H1 (cell line): ENCODE measurements at regions not wholly inside any gene's neighbourhood (a gene's known extent, or its start where the extent isn't known, plus 50 kb on each side); places are given as distances from the start of the nearest gene placed in this dataset.

Source experiments
- CTCF ChIA-PET: fragments of 300-600 bp; sonication (Branson Sonifier 250); formaldehyde crosslinking; loops from one replicate; lab custom pipeline; 2021; ENCODE audit not compliant: partially characterized antibody; lab: Charles Lee
- POLR2A ChIA-PET: fragments of 300-600 bp; sonication (Branson Sonifier 250); formaldehyde crosslinking; loops from one replicate; lab custom pipeline; 2021; ENCODE audit warnings: inconsistent platforms; ENCODE audit not compliant: partially characterized antibody; lab: Charles Lee
- DNase-seq, 2 experiments: peaks; one replicate each; pipeline versions ENCODE4 v3.0.0 to v3.0.0-alpha.2; 2010 to 2022; ENCODE audit warnings: low spot score in 2 of 2, low read depth in 1 of 2, mixed read lengths in 1 of 2
- FAIRE-seq: peaks from 2 replicates; lab custom pipeline; 2011; peaks lifted over from hg19 to GRCh38; lab: Jason Lieb, UNC
- H2AFZ ChIP-seq: 2 replicates; pipeline ENCODE4 v1.8.1; 2012; ENCODE audit warnings: low read length, inconsistent platforms
- H2AK5ac ChIP-seq: 2 replicates; pipeline ENCODE4 v1.6.1; 2013; ENCODE audit warnings: low read depth, low read length
- H2BK120ac ChIP-seq: replicated peaks from 2 replicates; pipeline ENCODE3; 2013; ENCODE audit warnings: low read depth, low read length, inconsistent platforms
- H2BK12ac ChIP-seq: 2 replicates; pipeline ENCODE4 v1.6.1; 2013; ENCODE audit warnings: low read depth, low read length
- H2BK15ac ChIP-seq: 2 replicates; pipeline ENCODE4 v1.6.1; 2013; ENCODE audit warnings: low read length
- H2BK20ac ChIP-seq: 2 replicates; pipeline ENCODE4 v1.6.1; 2013; ENCODE audit warnings: low read length
- H2BK5ac ChIP-seq: 2 replicates; pipeline ENCODE4 v1.6.1; 2013; ENCODE audit warnings: low read depth, low read length
- H3K14ac ChIP-seq: 2 replicates; pipeline ENCODE4 v1.6.1; 2013; ENCODE audit warnings: inconsistent platforms; ENCODE audit not compliant: insufficient read length
- H3K18ac ChIP-seq: 2 replicates; pipeline ENCODE4 v1.6.1; 2013; ENCODE audit warnings: low read length; ENCODE audit errors: extremely low read depth
- H3K23ac ChIP-seq: 2 replicates; pipeline ENCODE4 v1.6.1; 2013; ENCODE audit warnings: inconsistent platforms; ENCODE audit not compliant: insufficient read length
- H3K23me2 ChIP-seq: 2 replicates; pipeline ENCODE4 v1.6.1; 2013; ENCODE audit warnings: low read depth, low read length
- H3K27ac ChIP-seq: 2 replicates; pipeline ENCODE4 v1.6.1; 2011; ENCODE audit warnings: low read depth, low read length, inconsistent platforms
- H3K27me3 ChIP-seq, 4 experiments: replicated peaks in 1 of 4; 1 replicate in 1 of 4; 2 replicates in 3 of 4; pipeline versions ENCODE4 v1.6.1 to v1.8.1; 2011 to 2013; ENCODE audit warnings: low read length in 3 of 4, mild to moderate bottlenecking in 3 of 4, inconsistent platforms in 2 of 4, mixed read lengths in 2 of 4, moderate library complexity in 1 of 4; ENCODE audit not compliant: control insufficient read depth in 3 of 4, insufficient read depth in 3 of 4; ENCODE audit errors: extremely low read depth in 1 of 4
- H3K36me3 ChIP-seq, 4 experiments: 2 replicates each; pipeline versions ENCODE4 v1.6.1 to v1.8.1; 2011 to 2013; ENCODE audit warnings: mild to moderate bottlenecking in 4 of 4, low read length in 3 of 4, moderate library complexity in 2 of 4, control low read depth in 1 of 4, inconsistent platforms in 1 of 4; ENCODE audit not compliant: insufficient read depth in 4 of 4, control insufficient read depth in 2 of 4
- H3K4ac ChIP-seq: replicated peaks from 2 replicates; pipeline ENCODE3; 2013; ENCODE audit warnings: low read length, low read depth, mixed read lengths, inconsistent platforms; ENCODE audit not compliant: insufficient read length
- H3K4me1 ChIP-seq, 4 experiments: replicated peaks in 1 of 4; 1 replicate in 1 of 4; 2 replicates in 3 of 4; pipeline versions ENCODE4 v1.6.1 to v1.8.1; 2011 to 2013; ENCODE audit warnings: low read length in 3 of 4, inconsistent platforms in 2 of 4, mixed read lengths in 1 of 4; ENCODE audit not compliant: insufficient read depth in 4 of 4, control insufficient read depth in 3 of 4
- H3K4me2 ChIP-seq, 2 experiments: 2 replicates each; pipeline versions ENCODE4 v1.6.1 to v1.8.1; 2011 to 2013; ENCODE audit warnings: low read depth in 2 of 2, low read length in 2 of 2, control low read depth in 1 of 2, inconsistent platforms in 1 of 2, mild to moderate bottlenecking in 1 of 2; ENCODE audit not compliant: insufficient read depth in 1 of 2
- H3K4me3 ChIP-seq, 4 experiments: fragments of 200-600, 300-600 bp in 1 of 4; sonication (generic), shearing (Covaris generic), sonication (Bioruptor Twin) in 1 of 4; 2 replicates each; pipeline versions ENCODE4 v1.5.1 to v1.8.1; 2011 to 2016; ENCODE audit warnings: low read length in 4 of 4, low read depth in 3 of 4, control low read depth in 2 of 4, inconsistent platforms in 2 of 4, mild to moderate bottlenecking in 2 of 4, mixed read lengths in 1 of 4, moderate library complexity in 1 of 4; ENCODE audit not compliant: insufficient read depth in 2 of 4; ENCODE audit errors: extremely low read depth in 1 of 4
- H3K56ac ChIP-seq: replicated peaks from 2 replicates; pipeline ENCODE3; 2013; ENCODE audit warnings: low read depth, mild to moderate bottlenecking, mixed read lengths, low read length, inconsistent platforms; ENCODE audit not compliant: insufficient read length
- H3K79me1 ChIP-seq: 2 replicates; pipeline ENCODE4 v1.6.1; 2013; ENCODE audit warnings: low read depth, low read length, control low read depth
- H3K79me2 ChIP-seq, 2 experiments: 2 replicates each; pipeline versions ENCODE4 v1.6.1 to v1.8.1; 2012 to 2013; ENCODE audit warnings: low read length in 2 of 2, mild to moderate bottlenecking in 2 of 2, inconsistent platforms in 1 of 2; ENCODE audit not compliant: insufficient read depth in 2 of 2, control insufficient read depth in 1 of 2
- H3K9ac ChIP-seq, 4 experiments: replicated peaks in 1 of 4; 1 replicate in 1 of 4; 2 replicates in 3 of 4; pipeline versions ENCODE4 v1.6.1 to v1.8.1; 2011 to 2013; ENCODE audit warnings: low read depth in 3 of 4, low read length in 3 of 4, control low read depth in 2 of 4, mild to moderate bottlenecking in 2 of 4, moderate library complexity in 2 of 4, inconsistent platforms in 1 of 4; ENCODE audit errors: extremely low read depth in 1 of 4
- H3K9me3 ChIP-seq, 2 experiments: 2 replicates each; pipeline versions ENCODE4 v1.6.1 to v1.8.1; 2012 to 2013; ENCODE audit warnings: mild to moderate bottlenecking in 2 of 2, moderate library complexity in 2 of 2, control low read depth in 1 of 2, inconsistent platforms in 1 of 2, low read depth in 1 of 2, low read length in 1 of 2, mixed read lengths in 1 of 2; ENCODE audit not compliant: insufficient read depth in 2 of 2
- H4K20me1 ChIP-seq, 2 experiments: replicated peaks in 1 of 2; 2 replicates each; pipeline versions ENCODE3 to v1.8.1; 2011 to 2013; ENCODE audit warnings: inconsistent platforms in 2 of 2, low read length in 2 of 2, mild to moderate bottlenecking in 1 of 2; ENCODE audit not compliant: insufficient read depth in 2 of 2, control insufficient read depth in 1 of 2
- H4K5ac ChIP-seq: 2 replicates; pipeline ENCODE4 v1.6.1; 2013; ENCODE audit warnings: low read length, low read depth, mixed read lengths, inconsistent platforms; ENCODE audit not compliant: insufficient read length
- H4K8ac ChIP-seq: 2 replicates; pipeline ENCODE4 v1.8.0; 2013; ENCODE audit warnings: mild to moderate bottlenecking, moderate library complexity, low read length, inconsistent platforms; ENCODE audit not compliant: insufficient read depth; ENCODE audit errors: extremely low read depth
- H4K91ac ChIP-seq: replicated peaks from 2 replicates; pipeline ENCODE3; 2013; ENCODE audit warnings: low read length, mixed read lengths, inconsistent platforms; ENCODE audit not compliant: insufficient read length
- CBX5 ChIP-seq: fragments of 300-800, 300-1000 bp; sonication (generic); IDR thresholded peaks from 2 replicates; pipeline ENCODE4 v1.7.1; 2016; ENCODE audit warnings: antibody characterized with exemption, low read length, low read depth
- CTBP2 ChIP-seq: IDR thresholded peaks from 2 replicates; pipeline ENCODE4 v1.7.0; 2011; ENCODE audit warnings: borderline replicate concordance, mild to moderate bottlenecking, moderate library complexity, mixed read lengths, low read length; ENCODE audit not compliant: insufficient read depth, insufficient read length
- EZH2 ChIP-seq: fragments of 200-600 bp; sonication (generic); IDR thresholded peaks from 2 replicates; pipeline ENCODE4 v1.7.1; 2012; ENCODE audit warnings: low read depth, mild to moderate bottlenecking, moderate library complexity, low read length, inconsistent platforms; ENCODE audit not compliant: severe bottlenecking
- SIRT6 ChIP-seq: IDR thresholded peaks from one replicate; pipeline ENCODE4 v1.7.1; 2012; ENCODE audit warnings: low read length, inconsistent platforms
- WGBS, 2 experiments: shearing (Covaris generic) in 1 of 2; methylation state at CpG; one replicate each; pipeline versions ENCODE4 v1.1.6 to v1.1.7; 2013 to 2015; ENCODE audit warnings: low lambda C conversion rate in 2 of 2, mixed read lengths in 2 of 2, inconsistent platforms in 1 of 2, low coverage in 1 of 2, missing lambda C conversion rate in 1 of 2; ENCODE audit not compliant: insufficient replicate concordance in 2 of 2, insufficient coverage in 1 of 2, insufficient read length in 1 of 2; ENCODE audit errors: extremely low coverage in 1 of 2, missing lambda C conversion rate in 1 of 2; 5-methylcytosine and 5-hydroxymethylcytosine counted together

- Histone ChIP-seq H3K23ac (no peak overlapping the region), H2BK12ac (no peak overlapping the region), H3K14ac (no peak overlapping the region), H3K4me3 (no peak overlapping the region), H3K4me2 (no peak overlapping the region), H2BK5ac (no peak overlapping the region), H2BK15ac (no peak overlapping the region), H3K79me2 (no peaks in the 10 kb centered on the region), H4K91ac (no peak overlapping the region), H3K9me3 (no peaks in the 10 kb centered on the region), H2BK20ac (no peak overlapping the region), H3K4me1 (no peaks in the 10 kb centered on the region), H3K9ac (no peak overlapping the region), H2AFZ (no peak overlapping the region), H2BK120ac (no peak overlapping the region), H3K56ac (no peak overlapping the region), H3K4ac (no peak overlapping the region), H3K36me3 (no peaks in the 10 kb centered on the region), H3K27ac (no peak overlapping the region), H3K27me3 (no peaks in the 10 kb centered on the region), H3K18ac (no peak overlapping the region), H3K79me1 (no peaks in the 10 kb centered on the region), H2AK5ac (no peak overlapping the region), H4K8ac (no peak overlapping the region), H4K20me1 (no peaks in the 10 kb centered on the region), H4K5ac (no peak overlapping the region), H3K23me2 (no peaks in the 10 kb centered on the region)
- WGBS, 2 experiments: 97% methylated on average over 2 of the region's 2 CpGs; no CpG with 5 or more reads in 1 of the 2 experiments
- DNase-seq (no peak), FAIRE-seq (no peak)
- CTCF ChIA-PET: interaction anchor here (1.6 kb wide), 1 partner anchor 126 kb away, joined by 3 read pairs; no protein-coding TSS in a partner anchor
- POLR2A ChIA-PET: no interaction called here
- TF ChIP-seq CTBP2: no peak
- TF ChIP-seq EZH2: no peak
- TF ChIP-seq CBX5: no peak
- TF ChIP-seq SIRT6: no peak
Observed at GRCh38 chr16:26889740-26890139, 177.0 kb upstream of the C16orf82 start.
